Neural crest cell (in vitro differentiated cells): ENCODE measurements at regions not wholly inside any gene's neighbourhood (a gene's known extent, or its start where the extent isn't known, plus 50 kb on each side); places are given as distances from the start of the nearest gene placed in this dataset.

Experiments used
- DNase-seq: peaks from one replicate; pipeline ENCODE4 v3.0.0; 2021; ENCODE audit warnings: low read depth, mixed read lengths, low spot score
- H3K27ac Mint-ChIP-seq: one replicate; pipeline ENCODE4 v1.8.0; 2021; ENCODE audit warnings: mild to moderate bottlenecking, mixed read lengths; ENCODE audit not compliant: unreplicated experiment
- H3K27me3 Mint-ChIP-seq: 2 replicates; pipeline ENCODE4 v1.8.0; 2021; ENCODE audit warnings: low read depth, mild to moderate bottlenecking, mixed read lengths
- H3K36me3 Mint-ChIP-seq: 2 replicates; pipeline ENCODE4 v1.8.0; 2021; ENCODE audit warnings: low read depth, mild to moderate bottlenecking, mixed read lengths
- H3K4me1 Mint-ChIP-seq: 2 replicates; pipeline ENCODE4 v1.8.0; 2021; ENCODE audit warnings: mixed read lengths
- H3K4me3 Mint-ChIP-seq: one replicate; pipeline ENCODE4 v1.8.0; 2021; ENCODE audit warnings: mild to moderate bottlenecking, mixed read lengths
- H3K9me3 Mint-ChIP-seq: 2 replicates; pipeline ENCODE4 v1.8.0; 2021; ENCODE audit warnings: mixed read lengths
- TF ChIP-seq, protein P1 (sequence below): fragments of 200-600 bp; sonication (generic); conservative IDR thresholded peaks from 2 replicates; pipeline ENCODE4 v1.5.0; 2021; ENCODE audit warnings: antibody characterized with exemption, mild to moderate bottlenecking

DNA sequence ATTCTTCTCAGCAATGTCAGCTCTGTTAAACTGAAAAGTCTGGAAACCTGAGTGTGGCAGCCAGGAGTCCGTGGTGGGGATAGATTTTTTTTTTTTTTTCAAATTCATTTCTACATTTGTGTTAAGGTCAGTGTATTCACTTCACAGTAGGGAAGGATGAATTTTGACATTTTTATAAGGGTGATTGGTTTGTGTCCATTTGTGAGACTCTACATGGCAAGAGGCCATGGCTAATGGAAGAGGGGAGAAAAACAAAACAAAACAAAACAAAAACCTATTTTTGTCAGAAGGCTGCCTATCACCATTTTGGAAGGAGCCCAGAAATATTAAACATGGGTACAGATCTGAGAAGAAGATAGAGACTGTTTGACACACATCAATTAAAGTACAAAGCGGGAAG, 176.1 kb downstream of the RMST start:
- no peak for DNase-seq
- H3K4me1 Mint-ChIP-seq = no peaks in the 10 kb centered on the region
- no peak overlapping the region for H3K4me3 Mint-ChIP-seq
- no peaks in the 10 kb centered on the region for H3K27me3 Mint-ChIP-seq
- H3K27ac Mint-ChIP-seq = no peak overlapping the region
- H3K36me3 Mint-ChIP-seq = no peaks in the 10 kb centered on the region
- TF ChIP-seq, protein P1, sequence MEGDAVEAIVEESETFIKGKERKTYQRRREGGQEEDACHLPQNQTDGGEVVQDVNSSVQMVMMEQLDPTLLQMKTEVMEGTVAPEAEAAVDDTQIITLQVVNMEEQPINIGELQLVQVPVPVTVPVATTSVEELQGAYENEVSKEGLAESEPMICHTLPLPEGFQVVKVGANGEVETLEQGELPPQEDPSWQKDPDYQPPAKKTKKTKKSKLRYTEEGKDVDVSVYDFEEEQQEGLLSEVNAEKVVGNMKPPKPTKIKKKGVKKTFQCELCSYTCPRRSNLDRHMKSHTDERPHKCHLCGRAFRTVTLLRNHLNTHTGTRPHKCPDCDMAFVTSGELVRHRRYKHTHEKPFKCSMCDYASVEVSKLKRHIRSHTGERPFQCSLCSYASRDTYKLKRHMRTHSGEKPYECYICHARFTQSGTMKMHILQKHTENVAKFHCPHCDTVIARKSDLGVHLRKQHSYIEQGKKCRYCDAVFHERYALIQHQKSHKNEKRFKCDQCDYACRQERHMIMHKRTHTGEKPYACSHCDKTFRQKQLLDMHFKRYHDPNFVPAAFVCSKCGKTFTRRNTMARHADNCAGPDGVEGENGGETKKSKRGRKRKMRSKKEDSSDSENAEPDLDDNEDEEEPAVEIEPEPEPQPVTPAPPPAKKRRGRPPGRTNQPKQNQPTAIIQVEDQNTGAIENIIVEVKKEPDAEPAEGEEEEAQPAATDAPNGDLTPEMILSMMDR = no peak
- H3K9me3 Mint-ChIP-seq = peaks cover 7% of the 10 kb centered on the region

- Mint-ChIP-seq H3K4me3 (no peak overlapping the region), H3K4me1 (no peaks in the 10 kb centered on the region), H3K9me3 (peaks cover 7% of the 10 kb centered on the region), H3K27me3 (no peaks in the 10 kb centered on the region), H3K27ac (no peak overlapping the region), H3K36me3 (no peaks in the 10 kb centered on the region)
- no peak for DNase-seq
- TF ChIP-seq, protein P1 = no peak
Observed at GRCh38 chr12:97639702-97640101, 177.1 kb downstream of the RMST start.

- TF ChIP-seq, protein P1 = no peak
- peaks cover 2% of the 10 kb centered on the region for H3K9me3 Mint-ChIP-seq
- H3K27ac Mint-ChIP-seq = no peak overlapping the region
Observed at GRCh38 chr12:97640826-97641225, 178.2 kb downstream of the RMST start.

GRCh38 chr12:97642911-97643310, 180.3 kb downstream of the RMST start:
- no peak overlapping the region for H3K4me3 Mint-ChIP-seq
- no peaks in the 10 kb centered on the region for H3K36me3 Mint-ChIP-seq

More at GRCh38 chr12:97640826-97641225, 178.2 kb downstream of the RMST start:
- H3K4me3 Mint-ChIP-seq = no peak overlapping the region
- H3K4me1 Mint-ChIP-seq = no peaks in the 10 kb centered on the region
- no peak for DNase-seq
- H3K36me3 Mint-ChIP-seq = no peaks in the 10 kb centered on the region
- H3K27me3 Mint-ChIP-seq = no peaks in the 10 kb centered on the region

DNA sequence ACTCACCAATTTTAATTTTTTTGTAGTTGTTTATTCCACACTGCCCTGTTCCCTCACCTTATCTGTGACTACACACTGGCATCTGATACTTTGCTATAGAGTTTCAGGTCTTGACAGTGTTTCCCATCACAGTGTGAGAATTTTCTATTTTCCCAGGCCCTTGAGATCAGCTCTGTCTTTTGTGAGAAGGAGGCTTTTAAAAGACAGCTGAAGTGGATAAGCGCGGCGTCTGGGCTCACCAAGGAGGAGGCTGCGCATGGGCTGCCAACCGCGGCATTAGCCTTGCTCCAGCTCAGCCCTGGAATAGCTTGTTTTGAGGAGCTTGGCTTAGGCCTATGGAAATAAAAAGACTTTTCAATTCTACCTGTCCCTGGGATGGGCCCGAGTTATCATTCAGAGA, 181.3 kb downstream of the RMST start:
- no peak for DNase-seq
- TF ChIP-seq, protein P1 = no peak
- no peak overlapping the region for H3K27ac Mint-ChIP-seq
- H3K4me3 Mint-ChIP-seq = no peak overlapping the region
- no peaks in the 10 kb centered on the region for H3K27me3 Mint-ChIP-seq
- no peaks in the 10 kb centered on the region for H3K4me1 Mint-ChIP-seq
- peaks cover 5% of the 10 kb centered on the region for H3K9me3 Mint-ChIP-seq
- H3K36me3 Mint-ChIP-seq = no peaks in the 10 kb centered on the region

More at GRCh38 chr12:97642911-97643310, 180.3 kb downstream of the RMST start:
- no peak for DNase-seq
- Mint-ChIP-seq H3K9me3 (peaks cover 2% of the 10 kb centered on the region), H3K4me1 (no peaks in the 10 kb centered on the region), H3K27ac (no peak overlapping the region), H3K27me3 (no peaks in the 10 kb centered on the region)
- TF ChIP-seq, protein P1 = no peak

DNA sequence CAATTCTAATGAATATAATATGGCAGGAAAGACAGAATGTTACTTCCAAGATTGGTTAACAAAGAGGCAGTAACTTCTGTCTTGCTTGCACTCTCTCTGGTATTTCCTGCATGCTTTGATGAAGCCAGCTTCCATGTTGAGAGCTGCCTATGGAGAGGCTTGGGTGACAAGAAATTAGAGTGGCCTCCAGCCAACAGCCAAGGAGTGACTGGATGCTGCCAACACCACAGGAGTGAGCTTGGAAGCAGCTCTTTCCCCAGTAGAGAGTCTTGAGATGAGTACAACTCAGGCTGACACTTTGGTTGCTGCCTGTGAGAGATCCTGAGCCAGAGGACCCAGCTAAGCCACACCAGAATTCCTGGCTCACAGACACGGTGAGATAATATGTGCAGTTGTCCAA, 183.1 kb downstream of the RMST start:
- H3K27me3 Mint-ChIP-seq = no peaks in the 10 kb centered on the region
- no peaks in the 10 kb centered on the region for H3K4me1 Mint-ChIP-seq

More for the DNA sequence above, 183.1 kb downstream of the RMST start:
- no peak overlapping the region for H3K27ac Mint-ChIP-seq
- no peak overlapping the region for H3K4me3 Mint-ChIP-seq
- peaks cover 5% of the 10 kb centered on the region for H3K9me3 Mint-ChIP-seq
- DNase-seq = no peak
- no peaks in the 10 kb centered on the region for H3K36me3 Mint-ChIP-seq
- TF ChIP-seq, protein P1 = no peak
